Activated CD8-positive, alpha-beta memory T cell treated with anti-CD3 and anti-CD28 coated beads, Interleukin-2, amount 10 ng/mL, durations not matched to agents 7 days and 5 days (primary cell): ENCODE measurements at regions not wholly inside any gene's neighbourhood (a gene's known extent, or its start where the extent isn't known, plus 50 kb on each side); places are given as distances from the start of the nearest gene placed in this dataset.

Source experiments
- ATAC-seq: fragments of 150-1000 bp; cut with Tn5 transposase; one replicate; pipeline ENCODE4 v1.10.0; 2021; ENCODE audit warnings: moderate library complexity
- CTCF ChIA-PET: fragments of 350-600 bp; sonication (Branson Sonifier 250); formaldehyde crosslinking; loops from one replicate; lab custom pipeline; 2021; ENCODE audit warnings: antibody characterized with exemption; lab: Charles Lee
- DNase-seq: peaks from one replicate; pipeline ENCODE4 v3.0.0-alpha.2; 2020
- H3K27ac Mint-ChIP-seq: one replicate; pipeline ENCODE4 v1.8.0; 2021; ENCODE audit warnings: mild to moderate bottlenecking, mixed read lengths
- H3K27me3 Mint-ChIP-seq: one replicate; pipeline ENCODE4 v1.8.0; 2021; ENCODE audit warnings: mixed read lengths
- H3K36me3 Mint-ChIP-seq: one replicate; pipeline ENCODE4 v1.8.0; 2021; ENCODE audit warnings: mild to moderate bottlenecking, mixed read lengths
- H3K4me1 Mint-ChIP-seq: one replicate; pipeline ENCODE4 v1.8.0; 2021; ENCODE audit warnings: mixed read lengths
- H3K4me3 Mint-ChIP-seq: one replicate; pipeline ENCODE4 v1.8.0; 2021; ENCODE audit warnings: mild to moderate bottlenecking, moderate library complexity, mixed read lengths
- H3K9me3 Mint-ChIP-seq: one replicate; pipeline ENCODE4 v1.8.0; 2022; ENCODE audit warnings: low read depth, mixed read lengths

GRCh38 chr14:98808494-98809407, 463.2 kb downstream of the BCL11B start:
- no peaks in the 10 kb centered on the region for H3K9me3 Mint-ChIP-seq
- DNase-seq (peak; percentile 41), ATAC-seq (peak; percentile 47)
- no peak overlapping the region for H3K4me3 Mint-ChIP-seq
- H3K27ac Mint-ChIP-seq: no peak overlapping the region
- no peaks in the 10 kb centered on the region for H3K36me3 Mint-ChIP-seq
- H3K4me1 Mint-ChIP-seq: peaks cover 11% of the 10 kb centered on the region
- H3K27me3 Mint-ChIP-seq: peaks cover 7% of the 10 kb centered on the region
- CTCF ChIA-PET: no interaction called here

- Mint-ChIP-seq H3K4me3 (no peak overlapping the region), H3K4me1 (no peaks in the 10 kb centered on the region), H3K27me3 (peaks cover 3% of the 10 kb centered on the region), H3K27ac (no peak overlapping the region), H3K9me3 (no peaks in the 10 kb centered on the region), H3K36me3 (no peaks in the 10 kb centered on the region)
- ATAC-seq: no peak
- CTCF ChIA-PET: no interaction called here
- no peak for DNase-seq
These were observed 455.8 kb downstream of the BCL11B start for GRCh38 chr14:98816195-98816594.

GRCh38 chr14:98816720-98817119, 455.3 kb downstream of the BCL11B start:
- CTCF ChIA-PET: no interaction called here
- DNase-seq (no peak), ATAC-seq (no peak)
- Mint-ChIP-seq H3K9me3 (no peaks in the 10 kb centered on the region), H3K36me3 (no peaks in the 10 kb centered on the region), H3K27ac (no peak overlapping the region), H3K4me3 (no peak overlapping the region), H3K4me1 (no peaks in the 10 kb centered on the region), H3K27me3 (no peaks in the 10 kb centered on the region)

GRCh38 chr14:98819132-98819866, 452.7 kb downstream of the BCL11B start:
- H3K36me3 Mint-ChIP-seq: no peaks in the 10 kb centered on the region
- no peaks in the 10 kb centered on the region for H3K27me3 Mint-ChIP-seq
- no peaks in the 10 kb centered on the region for H3K4me1 Mint-ChIP-seq
- ATAC-seq: no peak
- CTCF ChIA-PET: no interaction called here
- no peaks in the 10 kb centered on the region for H3K9me3 Mint-ChIP-seq
- no peak overlapping the region for H3K4me3 Mint-ChIP-seq
- DNase-seq: no peak
- no peak overlapping the region for H3K27ac Mint-ChIP-seq

GRCh38 chr14:98819867-98820206, 452.2 kb downstream of the BCL11B start:
- no peaks in the 10 kb centered on the region for H3K4me1 Mint-ChIP-seq
- no peak overlapping the region for H3K27ac Mint-ChIP-seq
- H3K9me3 Mint-ChIP-seq: no peaks in the 10 kb centered on the region
- ATAC-seq: no peak
- CTCF ChIA-PET: no interaction called here
- no peak for DNase-seq
- H3K36me3 Mint-ChIP-seq: no peaks in the 10 kb centered on the region
- H3K4me3 Mint-ChIP-seq: no peak overlapping the region
- H3K27me3 Mint-ChIP-seq: no peaks in the 10 kb centered on the region

GRCh38 chr14:98822917-98823316, 449.1 kb downstream of the BCL11B start:
- Mint-ChIP-seq H3K4me1 (peaks cover 4% of the 10 kb centered on the region), H3K9me3 (no peaks in the 10 kb centered on the region), H3K27me3 (no peaks in the 10 kb centered on the region), H3K36me3 (no peaks in the 10 kb centered on the region), H3K4me3 (no peak overlapping the region), H3K27ac (no peak overlapping the region)
- CTCF ChIA-PET: no interaction called here
- ATAC-seq (no peak), DNase-seq (no peak)

GRCh38 chr14:98826618-98827017, 445.4 kb downstream of the BCL11B start:
- Mint-ChIP-seq H3K9me3 (no peaks in the 10 kb centered on the region), H3K4me1 (peaks cover 4% of the 10 kb centered on the region), H3K4me3 (no peak overlapping the region), H3K27me3 (no peaks in the 10 kb centered on the region), H3K36me3 (no peaks in the 10 kb centered on the region), H3K27ac (no peak overlapping the region)
- CTCF ChIA-PET: no interaction called here
- ATAC-seq (no peak), DNase-seq (no peak)

- no peaks in the 10 kb centered on the region for H3K27me3 Mint-ChIP-seq
- DNase-seq: no peak
- no peak overlapping the region for H3K27ac Mint-ChIP-seq
- H3K36me3 Mint-ChIP-seq: no peaks in the 10 kb centered on the region
- no peaks in the 10 kb centered on the region for H3K4me1 Mint-ChIP-seq
- no peaks in the 10 kb centered on the region for H3K9me3 Mint-ChIP-seq
- CTCF ChIA-PET: no interaction called here
- no peak for ATAC-seq
- no peak overlapping the region for H3K4me3 Mint-ChIP-seq
These were observed 437.9 kb downstream of the BCL11B start for GRCh38 chr14:98834119-98834518.

- no peak overlapping the region for H3K4me3 Mint-ChIP-seq
- no peak for ATAC-seq
- H3K9me3 Mint-ChIP-seq: no peaks in the 10 kb centered on the region
- no peak overlapping the region for H3K27ac Mint-ChIP-seq
- DNase-seq: no peak
- H3K36me3 Mint-ChIP-seq: no peaks in the 10 kb centered on the region
- no peaks in the 10 kb centered on the region for H3K27me3 Mint-ChIP-seq
- CTCF ChIA-PET: no interaction called here
- H3K4me1 Mint-ChIP-seq: no peaks in the 10 kb centered on the region
These were observed 436.8 kb downstream of the BCL11B start for GRCh38 chr14:98835051-98835824.

- Mint-ChIP-seq H3K4me3 (no peak overlapping the region), H3K4me1 (no peaks in the 10 kb centered on the region), H3K9me3 (no peaks in the 10 kb centered on the region), H3K27me3 (no peaks in the 10 kb centered on the region), H3K36me3 (no peaks in the 10 kb centered on the region), H3K27ac (no peak overlapping the region)
- DNase-seq (no peak), ATAC-seq (no peak)
- CTCF ChIA-PET: no interaction called here
These were observed 436.2 kb downstream of the BCL11B start for GRCh38 chr14:98835825-98836100.

- H3K36me3 Mint-ChIP-seq: no peaks in the 10 kb centered on the region
- H3K9me3 Mint-ChIP-seq: no peaks in the 10 kb centered on the region
- H3K27ac Mint-ChIP-seq: no peak overlapping the region
- CTCF ChIA-PET: interaction anchor here (0.6 kb wide), 1 partner anchor 15 kb away, joined by 3 read pairs; no protein-coding TSS in a partner anchor
- DNase-seq (no peak), ATAC-seq (no peak)
- no peak overlapping the region for H3K4me3 Mint-ChIP-seq
- peaks cover 2% of the 10 kb centered on the region for H3K27me3 Mint-ChIP-seq
- H3K4me1 Mint-ChIP-seq: peaks cover 12% of the 10 kb centered on the region
These were observed 431.9 kb downstream of the BCL11B start for GRCh38 chr14:98840091-98840490.

- Mint-ChIP-seq H3K4me1 (peaks cover 14% of the 10 kb centered on the region), H3K27ac (no peak overlapping the region), H3K36me3 (no peaks in the 10 kb centered on the region), H3K9me3 (no peaks in the 10 kb centered on the region), H3K27me3 (peaks cover 7% of the 10 kb centered on the region), H3K4me3 (no peak overlapping the region)
- CTCF ChIA-PET: interaction anchor here (0.6 kb wide), 1 partner anchor 16 kb away, joined by 3 read pairs; no protein-coding TSS in a partner anchor
- no peak for DNase-seq
- no peak for ATAC-seq
These were observed 431.5 kb downstream of the BCL11B start for GRCh38 chr14:98840511-98840910.

- Mint-ChIP-seq H3K9me3 (no peaks in the 10 kb centered on the region), H3K27ac (no peak overlapping the region), H3K36me3 (no peaks in the 10 kb centered on the region), H3K4me3 (no peak overlapping the region), H3K4me1 (peaks cover 14% of the 10 kb centered on the region), H3K27me3 (peaks cover 12% of the 10 kb centered on the region)
- CTCF ChIA-PET: no interaction called here
- DNase-seq (no peak), ATAC-seq (no peak)
These were observed 427.5 kb downstream of the BCL11B start for GRCh38 chr14:98844456-98844855.
